C1 segment of cervical spinal cord (tissue), 14 donors: ENCODE measurements at regions not wholly inside any gene's neighbourhood (a gene's known extent, or its start where the extent isn't known, plus 50 kb on each side); places are given as distances from the start of the nearest gene placed in this dataset.

Experiments used
- DNase-seq, 14 donors: peaks; one replicate each; lab custom pipeline; 2025; lab: John Stamatoyannopoulos, UW

GRCh38 chr4:8796096-8796495, 75.5 kb downstream of the HMX1 start:
- DNase-seq: no peak

- DNase-seq: no peak
Measured at GRCh38 chr4:8795140-8795539, 76.5 kb downstream of the HMX1 start.

GRCh38 chr4:8794491-8794890, 77.1 kb downstream of the HMX1 start:
- no peak for DNase-seq

DNA sequence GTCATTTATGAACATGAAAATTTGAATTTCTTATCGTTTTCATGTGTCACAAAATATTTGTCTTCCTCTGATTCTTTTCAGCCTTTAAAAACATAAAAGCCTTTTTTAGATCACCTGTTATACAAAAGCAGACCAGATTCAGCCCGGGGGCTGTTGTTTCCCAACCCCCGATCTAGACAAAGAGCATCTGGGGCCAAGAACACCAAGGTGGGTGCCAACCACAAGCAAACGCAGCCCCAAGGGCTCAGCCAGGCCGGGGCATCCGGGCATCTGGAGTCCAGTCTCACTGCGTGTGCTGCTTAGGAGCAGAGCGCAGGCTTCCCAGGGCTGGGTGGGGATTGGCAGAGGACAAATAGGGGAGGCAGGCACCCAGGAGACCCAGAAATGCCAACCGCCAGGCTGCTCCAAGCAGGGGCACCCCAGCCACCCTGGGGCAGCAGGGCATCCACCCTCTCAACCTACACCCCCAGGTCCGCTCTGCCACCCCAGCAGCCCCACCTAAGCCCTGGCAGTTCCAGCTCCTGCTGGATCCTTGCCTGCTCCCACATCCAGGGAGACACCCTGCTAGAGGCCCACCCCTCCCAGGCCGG, 78.0 kb downstream of the HMX1 start:
- no peak for DNase-seq

DNA sequence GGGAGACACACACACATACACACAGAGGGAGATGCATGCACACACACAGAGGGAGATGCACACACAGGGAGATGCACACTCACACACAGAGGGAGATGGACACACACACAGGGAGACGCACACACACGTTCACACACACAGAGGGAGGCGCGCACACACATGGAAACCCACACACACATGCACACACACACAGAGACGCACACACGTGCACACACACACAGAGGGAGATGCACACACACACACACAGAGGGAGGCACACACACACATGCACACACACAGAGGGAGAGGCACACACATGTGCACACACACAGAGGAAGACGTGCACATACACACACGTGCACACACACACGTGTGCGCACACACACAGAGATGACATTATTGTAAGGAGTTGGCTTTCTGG, 79.1 kb downstream of the HMX1 start:
- DNase-seq: no peak

- DNase-seq: no peak
Measured at GRCh38 chr4:8791609-8792008, 80.0 kb downstream of the HMX1 start.

DNA sequence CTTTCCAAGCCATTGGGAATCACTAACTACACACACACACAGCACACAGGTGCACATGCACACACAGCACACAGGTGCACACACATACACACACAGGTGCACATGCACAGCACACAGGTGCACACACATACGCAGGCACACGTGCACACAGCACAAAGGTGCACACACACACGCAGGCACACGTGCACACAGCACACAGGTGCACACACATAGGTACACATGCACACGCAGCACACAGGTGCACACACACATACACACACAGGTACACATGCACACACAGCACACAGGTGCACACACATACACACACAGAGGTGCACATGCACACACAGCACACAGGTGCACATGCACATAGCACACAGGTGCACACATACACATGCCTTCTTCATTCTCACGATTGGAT, 80.9 kb downstream of the HMX1 start:
- no peak for DNase-seq

GRCh38 chr4:8788174-8788573, 83.5 kb downstream of the HMX1 start:
- no peak for DNase-seq

DNA sequence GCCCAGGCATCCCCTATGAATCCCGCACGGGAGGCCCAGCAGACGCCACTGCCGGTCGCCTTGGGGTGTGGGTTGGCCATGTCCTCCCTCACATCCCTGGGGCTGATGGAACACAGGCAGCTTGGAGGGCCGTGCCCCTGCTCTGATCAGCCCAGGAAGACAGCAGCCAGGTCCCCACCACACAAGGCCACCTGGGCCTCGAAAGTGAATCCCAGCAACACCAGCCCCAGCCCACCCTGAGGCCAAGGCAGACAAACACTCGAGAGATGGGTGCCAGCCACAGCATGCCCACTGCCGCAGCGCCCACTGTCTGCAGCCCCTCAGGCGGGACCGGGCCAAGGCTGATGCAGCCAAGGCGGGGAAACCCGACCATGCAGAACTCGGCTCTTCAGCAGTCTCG, 85.5 kb downstream of the HMX1 start:
- DNase-seq: no peak

GRCh38 chr4:8785656-8786142, 85.9 kb downstream of the HMX1 start:
- DNase-seq: no peak

GRCh38 chr4:8783736-8784135, 87.9 kb downstream of the HMX1 start:
- no peak for DNase-seq

GRCh38 chr4:8782135-8782534, 89.5 kb downstream of the HMX1 start:
- DNase-seq: no peak

- DNase-seq: no peak
Measured at GRCh38 chr4:8781641-8782040, 90.0 kb downstream of the HMX1 start.

DNA sequence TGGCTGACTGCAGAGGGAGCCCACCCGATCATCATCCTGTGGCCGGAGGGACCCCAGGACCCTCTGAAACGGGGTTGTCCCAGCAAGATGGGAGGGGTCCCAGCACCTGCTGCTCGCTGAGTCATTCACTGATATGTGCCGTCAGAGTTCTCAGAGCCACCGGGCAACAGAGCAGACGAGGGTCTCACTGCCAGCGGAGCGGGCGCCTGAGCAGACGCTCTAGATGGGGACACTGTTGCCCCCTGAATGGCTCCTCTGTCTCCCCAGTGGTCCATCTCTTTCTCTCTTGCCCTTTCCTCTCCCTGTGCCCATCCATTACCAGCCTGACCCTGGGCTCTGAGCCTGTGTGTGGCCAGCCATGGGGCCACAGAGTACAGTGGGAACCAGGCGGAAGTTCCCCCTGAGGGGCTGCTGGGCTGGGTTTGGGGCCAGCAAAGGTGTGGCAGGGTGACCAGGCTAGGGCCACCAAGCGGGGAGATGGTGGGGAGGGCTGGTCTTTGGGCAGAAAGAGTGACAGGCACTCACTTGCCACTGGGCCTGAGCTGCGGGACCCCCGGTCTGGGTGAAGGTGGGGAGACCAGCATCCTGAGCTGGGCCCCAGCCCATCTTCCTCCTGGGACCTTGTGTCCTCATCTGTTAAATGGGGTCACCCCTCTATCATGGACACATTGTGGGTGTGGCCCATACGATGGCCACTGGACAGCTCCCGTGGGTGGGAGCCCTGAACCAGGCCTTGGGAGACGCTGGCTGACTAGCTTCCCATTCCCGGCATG, 90.9 kb downstream of the HMX1 start:
- DNase-seq: no peak

- DNase-seq: no peak
Measured at GRCh38 chr4:8780086-8780485, 91.6 kb downstream of the HMX1 start.

- DNase-seq: no peak
Measured at GRCh38 chr4:8779490-8779932, 92.1 kb downstream of the HMX1 start.

- DNase-seq: no peak
Measured at GRCh38 chr4:8778760-8779159, 92.9 kb downstream of the HMX1 start.

GRCh38 chr4:8778291-8778690, 93.3 kb downstream of the HMX1 start:
- no peak for DNase-seq

- DNase-seq: no peak
Measured at GRCh38 chr4:8777320-8778196, 94.1 kb downstream of the HMX1 start.

GRCh38 chr4:8776366-8776765, 95.3 kb downstream of the HMX1 start:
- DNase-seq: no peak

- DNase-seq: no peak
Measured at GRCh38 chr4:8775751-8776355, 95.8 kb downstream of the HMX1 start.

DNA sequence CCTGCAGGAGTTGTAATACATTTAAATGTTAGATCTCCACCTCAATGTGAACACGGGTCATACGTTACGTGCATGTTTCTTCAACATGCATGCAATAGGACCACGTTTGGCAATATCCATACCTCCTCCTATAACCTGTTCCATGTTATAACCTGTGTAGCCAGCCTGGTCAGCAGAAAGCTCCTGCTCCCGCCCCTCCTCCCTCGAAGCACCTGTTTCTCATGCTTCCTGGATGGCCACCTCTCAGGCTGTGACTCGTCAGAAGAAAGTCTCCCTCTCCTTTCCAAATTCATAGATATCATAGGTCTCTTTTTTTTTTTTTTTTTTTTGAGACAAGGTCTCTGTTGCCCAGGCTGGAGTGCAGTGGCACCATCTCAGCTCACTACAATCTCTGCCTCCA, 96.5 kb downstream of the HMX1 start:
- no peak for DNase-seq
